ENCODE measurements at regions not wholly inside any gene's neighbourhood (a gene's known extent, or its start where the extent isn't known, plus 50 kb on each side); places are given as distances from the start of the nearest gene placed in this dataset.
"Not testable (repeated sequence)": the region's sequence is repeated elsewhere in the genome, so short reads cannot be mapped to it uniquely, and the experiment has no call there.

GRCh38 chr12:68425998-68426397 lies 93.8 kb upstream of the MDM1 start:
- DNase-seq (ENCODE audit: low read depth): peak; percentile 31

GRCh38 chr12:68428211-68428610 lies 96.0 kb upstream of the MDM1 start:
- no peak for DNase-seq (ENCODE audit: low read depth)

GRCh38 chr12:68428724-68429501 lies 96.8 kb upstream of the MDM1 start:
- peak; percentile 33 for DNase-seq (ENCODE audit: low read depth)

DNA sequence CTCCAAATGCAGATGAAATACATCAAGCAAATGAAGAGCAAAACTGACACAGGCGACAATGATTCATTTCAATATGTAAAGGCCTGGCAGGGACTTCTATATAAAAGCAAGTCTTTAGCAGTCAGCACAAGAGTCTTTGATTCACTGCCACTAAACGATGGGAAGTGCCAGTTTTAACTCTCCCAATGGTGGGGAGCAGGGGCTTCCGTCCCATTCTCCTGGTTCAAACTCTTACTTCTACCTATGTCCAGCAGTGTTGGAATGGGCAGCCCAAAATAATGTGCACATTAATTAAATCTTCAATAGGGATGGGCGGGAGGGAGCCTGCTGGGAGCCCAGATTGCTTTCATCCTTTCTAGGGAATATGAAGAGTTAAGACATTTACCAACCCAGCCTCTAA lies 97.5 kb upstream of the MDM1 start:
- no peak for DNase-seq (ENCODE audit: low read depth)

DNA sequence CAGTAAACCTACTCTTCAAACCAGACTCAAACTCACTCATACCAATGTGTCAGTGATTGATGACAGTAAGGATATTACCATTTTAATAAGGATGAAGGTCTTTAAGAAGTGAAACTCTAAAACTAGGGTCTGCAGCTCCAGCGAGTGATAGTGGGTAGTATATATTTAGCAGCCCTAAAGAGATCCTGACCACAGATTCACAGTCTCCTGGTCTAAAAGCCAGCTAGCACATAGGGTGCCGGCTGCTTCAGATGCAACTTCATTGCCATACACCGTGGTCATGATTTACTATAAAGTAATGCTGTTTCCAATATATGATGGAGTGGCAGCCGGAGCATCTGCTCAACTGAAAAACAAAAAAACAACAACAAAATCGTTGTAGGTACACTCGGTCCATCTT lies 99.6 kb upstream of the MDM1 start:
- DNase-seq (ENCODE audit: low read depth): no peak

- DNase-seq (ENCODE audit: low read depth): peak; percentile 15
These were observed 100.5 kb upstream of the MDM1 start for GRCh38 chr12:68432622-68433021.

DNA sequence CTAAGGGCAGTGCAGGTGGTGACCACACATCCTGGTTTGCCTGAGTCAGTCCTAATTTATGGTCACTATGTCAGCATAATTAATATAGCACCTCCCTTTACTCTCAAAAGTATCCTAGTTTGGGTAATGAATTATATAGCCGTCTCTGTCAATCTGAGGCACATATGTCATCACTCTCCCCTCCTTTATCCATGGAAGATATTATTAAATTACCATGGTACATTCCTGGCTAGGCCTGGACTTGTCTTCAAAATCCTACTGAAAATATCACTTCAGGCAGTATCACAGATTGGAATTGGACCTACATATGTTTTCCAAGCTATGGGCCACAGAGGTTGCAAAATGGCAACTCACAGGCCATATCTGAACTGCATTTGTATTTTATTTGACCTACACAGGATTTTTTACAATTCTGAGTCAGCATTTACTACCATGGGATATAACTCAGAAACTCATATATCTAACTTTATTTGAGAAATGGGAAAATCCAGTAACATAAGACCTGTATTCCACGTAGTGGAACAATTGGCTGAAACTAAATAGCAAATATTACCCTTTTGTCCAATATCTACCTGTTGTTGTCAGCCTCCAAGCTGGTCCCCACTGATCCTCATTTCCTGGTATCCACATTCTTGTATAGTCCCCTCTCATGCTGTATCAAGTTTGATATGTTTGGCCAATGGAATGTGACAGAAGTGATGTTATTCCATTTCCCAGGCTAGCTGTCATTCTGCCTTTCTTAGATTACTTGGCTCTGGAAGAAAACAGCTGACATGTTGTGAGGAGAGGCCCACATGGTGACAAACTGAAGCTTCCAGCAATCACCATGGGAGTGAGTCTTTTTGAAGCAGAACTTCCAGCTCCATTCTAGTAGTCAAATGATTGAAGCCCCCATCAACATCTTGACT lies 102.5 kb upstream of the MDM1 start:
- no peak for DNase-seq (ENCODE audit: low read depth)

- no peak for DNase-seq (ENCODE audit: low read depth)
These were observed 103.1 kb upstream of the MDM1 start for GRCh38 chr12:68435299-68435637.

DNA sequence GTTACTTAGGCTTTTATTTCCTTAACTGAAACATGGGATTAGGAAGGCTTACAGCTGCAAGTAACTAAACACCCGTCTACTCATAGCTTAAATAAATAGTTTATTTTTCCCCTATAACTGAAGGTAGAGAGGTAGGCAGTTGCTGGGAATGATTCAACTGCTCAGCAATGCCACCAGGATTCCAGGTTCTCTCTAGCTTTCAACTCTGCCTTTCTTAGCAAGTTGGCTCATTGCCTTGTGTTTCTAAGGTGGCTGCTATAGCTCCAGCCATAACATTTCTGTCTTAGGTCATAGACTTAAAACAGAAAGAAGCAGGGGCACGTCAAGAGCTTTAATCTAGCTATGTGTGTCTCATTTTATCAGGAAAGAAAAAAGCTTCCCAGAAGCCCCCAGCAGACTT lies 103.7 kb upstream of the MDM1 start:
- no peak for DNase-seq (ENCODE audit: low read depth)

DNA sequence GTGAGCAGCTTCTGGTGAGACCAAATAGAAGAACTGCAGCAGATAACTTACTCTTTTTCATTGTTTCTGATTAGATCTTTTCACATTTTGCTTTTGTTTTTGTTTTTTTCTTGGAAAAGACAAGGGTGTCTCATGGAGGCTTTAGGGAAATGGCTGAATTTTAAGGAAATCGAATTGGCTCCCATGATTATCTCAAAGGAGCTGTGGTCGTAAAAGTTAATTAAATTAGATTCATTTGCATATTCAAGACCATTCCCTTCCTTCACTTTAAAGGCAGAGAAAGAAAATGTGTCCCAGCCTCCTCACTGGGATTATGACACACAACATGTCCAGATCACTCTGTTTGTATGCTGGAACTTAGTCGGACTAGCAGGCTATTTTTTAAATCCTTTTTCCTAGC lies 106.4 kb upstream of the MDM1 start:
- DNase-seq (ENCODE audit: low read depth): no peak

GRCh38 chr12:68439368-68440045 lies 107.3 kb upstream of the MDM1 start:
- DNase-seq (ENCODE audit: low read depth): no peak

GRCh38 chr12:68440068-68440581 lies 108.0 kb upstream of the MDM1 start:
- no peak for DNase-seq (ENCODE audit: low read depth)

GRCh38 chr12:68441167-68441566 lies 109.0 kb upstream of the MDM1 start:
- DNase-seq (ENCODE audit: low read depth): no peak

- not testable (repeated sequence) for DNase-seq (ENCODE audit: low read depth)
These were observed 110.3 kb upstream of the MDM1 start for GRCh38 chr12:68442353-68442972.

- not testable (repeated sequence) for DNase-seq (ENCODE audit: low read depth)
These were observed 111.5 kb upstream of the MDM1 start for GRCh38 chr12:68443695-68444094.

DNA sequence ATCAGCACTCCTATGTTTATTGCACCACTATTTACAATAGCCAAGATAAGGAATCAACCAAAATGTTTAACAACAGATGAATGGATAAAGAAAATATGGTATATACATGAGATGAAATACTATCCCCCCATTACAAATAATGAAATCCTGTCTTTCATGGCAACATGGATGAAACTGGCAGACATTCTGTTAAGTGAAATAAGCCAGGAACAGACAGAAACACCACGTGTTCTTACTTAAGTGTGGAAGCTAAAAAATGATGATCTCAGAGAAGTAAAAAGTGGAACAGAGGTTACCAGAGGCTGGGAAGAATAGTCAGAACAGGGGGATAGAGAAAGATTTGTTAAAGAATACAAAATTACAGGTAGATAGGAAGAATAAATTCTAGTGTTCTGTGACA lies 113.7 kb upstream of the MDM1 start:
- no peak for DNase-seq (ENCODE audit: low read depth)

DNA sequence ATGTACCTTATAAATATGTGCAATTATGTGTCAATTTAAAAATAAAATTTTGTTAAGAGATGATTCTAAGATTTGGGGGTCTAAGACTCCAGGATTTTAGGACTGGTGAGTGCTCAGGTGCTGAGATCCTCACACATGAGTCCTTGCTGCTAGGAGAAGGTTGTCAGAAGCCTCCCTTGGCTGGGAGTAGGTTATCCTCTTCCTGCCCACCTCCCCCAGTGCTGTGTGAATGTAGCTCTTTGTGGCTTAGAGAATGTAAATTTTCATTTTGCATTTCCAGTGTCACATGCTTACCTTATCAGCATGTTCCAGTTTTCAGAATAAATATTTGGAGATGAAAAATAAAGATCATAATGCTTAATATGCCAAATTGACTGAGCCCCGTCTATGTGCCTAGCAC lies 114.2 kb upstream of the MDM1 start:
- DNase-seq (ENCODE audit: low read depth): no peak

DNA sequence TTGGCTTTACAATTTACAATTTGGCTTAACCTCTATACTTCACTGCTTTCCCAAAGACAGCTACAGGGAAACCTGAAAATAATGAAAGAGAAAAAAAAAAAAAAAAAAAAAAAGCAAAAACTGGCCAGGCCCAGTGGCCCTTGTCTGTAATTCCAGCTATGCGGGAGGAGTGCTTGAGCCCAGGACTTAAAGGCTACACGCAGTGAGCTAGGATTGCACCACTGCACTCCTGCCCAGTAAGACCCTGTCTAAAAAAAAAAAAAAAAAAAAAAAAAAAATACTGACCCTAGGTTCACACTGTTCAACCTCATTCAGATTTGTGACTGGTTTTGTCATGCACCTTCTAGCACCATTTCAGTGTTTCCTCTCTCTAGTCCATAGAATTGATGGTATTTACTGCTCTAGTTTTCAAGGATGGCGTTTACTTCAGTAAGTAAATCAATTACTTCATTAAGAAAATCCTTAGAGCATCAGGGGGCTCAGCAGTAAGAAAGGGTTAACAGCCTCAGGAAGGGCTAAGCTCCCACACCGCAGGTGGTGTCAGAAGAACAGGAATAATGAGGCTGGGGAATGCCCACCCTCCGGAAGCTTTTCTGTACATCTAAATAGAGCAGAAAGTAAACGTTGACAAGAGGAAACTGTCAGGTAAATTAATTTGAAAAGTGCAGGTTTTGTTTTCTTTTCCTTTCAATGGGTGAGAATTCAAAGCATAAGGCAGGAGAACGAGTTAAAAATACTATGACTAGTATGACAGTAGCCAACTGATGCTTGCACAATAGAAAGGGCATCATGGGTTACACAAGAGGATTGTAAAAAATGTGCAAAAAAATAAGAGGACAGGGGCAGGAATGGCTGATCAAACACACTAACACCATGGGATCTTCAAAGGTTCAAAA lies 115.0 kb upstream of the MDM1 start:
- DNase-seq (ENCODE audit: low read depth): no peak

- DNase-seq (ENCODE audit: low read depth): no peak
These were observed 115.7 kb upstream of the MDM1 start for GRCh38 chr12:68447797-68448260.

DNA sequence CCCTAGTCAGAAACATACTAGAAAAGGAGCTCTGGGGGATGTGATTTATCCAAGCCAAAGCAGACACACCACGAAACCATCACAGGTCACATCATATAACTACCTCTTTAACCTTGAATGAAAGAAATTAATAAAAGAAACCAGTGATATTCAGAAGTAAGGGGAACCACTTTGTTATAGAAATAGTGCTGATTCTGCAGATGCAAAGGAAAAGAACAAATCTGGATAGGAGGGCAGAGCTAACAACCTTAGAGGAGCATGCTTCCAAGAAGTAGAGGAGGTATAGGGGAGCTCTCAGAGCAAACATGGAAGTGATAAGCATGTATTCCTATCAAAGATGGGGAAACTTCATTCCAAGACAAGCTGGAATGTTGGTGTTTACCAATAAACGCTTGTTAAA lies 117.0 kb upstream of the MDM1 start:
- no peak for DNase-seq (ENCODE audit: low read depth)

GRCh38 chr12:68450947-68451260 lies 118.7 kb upstream of the MDM1 start:
- no peak for DNase-seq (ENCODE audit: low read depth)

All from GM04504 (cell line).